SK-N-SH treated with all-trans-retinoic acid at 6 μM for 48 hours (cell line): ENCODE measurements at regions not wholly inside any gene's neighbourhood (a gene's known extent, or its start where the extent isn't known, plus 50 kb on each side); places are given as distances from the start of the nearest gene placed in this dataset.

Experiments
- ATAC-seq: fragments of 200-7000 bp; cut with Tn5 transposase; 3 replicates; pipeline ENCODE4 v1.9.1; 2020; ENCODE audit warnings: mild to moderate bottlenecking, moderate library complexity
- ARNTL ChIP-seq: fragments of 450-650 bp; formaldehyde crosslinking; IDR thresholded peaks from 2 replicates; pipeline ENCODE4 v1.5.0; 2020; ENCODE audit warnings: low read depth, mild to moderate bottlenecking, moderate library complexity, borderline replicate concordance
- BACH2 ChIP-seq: fragments of 250-450 bp; sonication (Bioruptor Pico); IDR thresholded peaks from 2 replicates; pipeline ENCODE4 v1.9.0; 2021; ENCODE audit warnings: mild to moderate bottlenecking, borderline replicate concordance
- CSDC2 ChIP-seq: fragments of 250-450 bp; sonication (Bioruptor Pico); IDR thresholded peaks from 2 replicates; pipeline ENCODE4 v1.5.0; 2020; ENCODE audit warnings: mild to moderate bottlenecking, moderate library complexity
- GLIS3 ChIP-seq: fragments of 250-450 bp; sonication (Bioruptor Pico); IDR thresholded peaks from 2 replicates; pipeline ENCODE4 v1.5.0; 2020; ENCODE audit warnings: mild to moderate bottlenecking, moderate library complexity
- OSR1 ChIP-seq: fragments of 250-450 bp; sonication (Bioruptor Pico); IDR thresholded peaks from 2 replicates; pipeline ENCODE4 v1.8.0; 2022; ENCODE audit warnings: moderate library complexity, mild to moderate bottlenecking, inconsistent platforms
- POU6F1 ChIP-seq: fragments of 250-450 bp; sonication (Bioruptor Pico); IDR thresholded peaks from 2 replicates; pipeline ENCODE4 v1.8.0; 2021; ENCODE audit warnings: low read depth, mild to moderate bottlenecking, moderate library complexity, borderline replicate concordance
- PPARA ChIP-seq: fragments of 250-450 bp; sonication (Bioruptor Pico); IDR thresholded peaks from 2 replicates; pipeline ENCODE4 v1.5.0; 2020; ENCODE audit warnings: mild to moderate bottlenecking, borderline replicate concordance
- SNAI2 ChIP-seq: fragments of 250-450 bp; sonication (Bioruptor Pico); IDR thresholded peaks from 2 replicates; pipeline ENCODE4 v1.5.0; 2020; ENCODE audit warnings: mild to moderate bottlenecking, moderate library complexity
- ZC3H10 ChIP-seq: fragments of 250-450 bp; sonication (Bioruptor Pico); IDR thresholded peaks from 2 replicates; pipeline ENCODE4 v1.5.1; 2021; ENCODE audit warnings: mild to moderate bottlenecking, moderate library complexity
- ZFP3 ChIP-seq: fragments of 250-450 bp; sonication (Bioruptor Pico); IDR thresholded peaks from 2 replicates; pipeline ENCODE4 v1.5.0; 2020; ENCODE audit warnings: mild to moderate bottlenecking, moderate library complexity
- ZNF8 ChIP-seq: fragments of 450-650 bp; formaldehyde crosslinking; IDR thresholded peaks from 2 replicates; pipeline ENCODE4 v1.5.0; 2020; ENCODE audit warnings: mild to moderate bottlenecking, moderate library complexity
- TF ChIP-seq, protein P1 (sequence below): fragments of 250-450 bp; sonication (Bioruptor Pico); IDR thresholded peaks from 2 replicates; pipeline ENCODE4 v1.5.0; 2020; ENCODE audit warnings: mild to moderate bottlenecking, moderate library complexity
- TF ChIP-seq, protein P2 (sequence below): fragments of 250-450 bp; sonication (Bioruptor Pico); IDR thresholded peaks from 2 replicates; pipeline ENCODE4 v1.8.0; 2020; ENCODE audit warnings: mild to moderate bottlenecking, moderate library complexity, borderline replicate concordance
- TF ChIP-seq, protein P3 (sequence below): fragments of 250-450 bp; sonication (Bioruptor Pico); IDR thresholded peaks from 2 replicates; pipeline ENCODE4 v1.5.1; 2021; ENCODE audit warnings: mild to moderate bottlenecking, moderate library complexity

DNA sequence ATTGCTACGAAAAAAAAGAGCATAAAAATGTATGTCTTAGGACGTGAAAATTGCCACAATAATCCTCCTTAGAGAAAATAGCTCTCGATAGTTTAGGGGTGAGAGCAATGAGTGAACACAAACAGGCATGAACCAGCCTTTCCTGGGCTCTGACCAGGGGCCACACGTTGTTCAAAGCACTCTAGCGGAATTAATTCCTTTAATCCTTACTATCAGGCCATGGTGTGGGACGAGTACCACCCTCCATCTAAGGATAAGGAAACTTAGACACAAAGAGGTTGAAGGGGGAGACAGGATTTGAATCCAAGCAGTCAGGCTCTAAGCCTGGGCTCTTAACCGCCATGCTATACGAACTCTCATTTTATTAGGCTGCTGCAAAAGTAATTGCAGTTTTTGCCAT is 81.9 kb upstream of the CACNA2D3 start:
- TF ChIP-seq OSR1 (CRISPR knock-in tag) (no peak), BACH2 (no peak), GLIS3 (CRISPR knock-in tag) (no peak), ZNF8 (no peak), ZFP3 (CRISPR knock-in tag) (no peak), POU6F1 (CRISPR knock-in tag) (no peak)
- TF ChIP-seq, protein P1, sequence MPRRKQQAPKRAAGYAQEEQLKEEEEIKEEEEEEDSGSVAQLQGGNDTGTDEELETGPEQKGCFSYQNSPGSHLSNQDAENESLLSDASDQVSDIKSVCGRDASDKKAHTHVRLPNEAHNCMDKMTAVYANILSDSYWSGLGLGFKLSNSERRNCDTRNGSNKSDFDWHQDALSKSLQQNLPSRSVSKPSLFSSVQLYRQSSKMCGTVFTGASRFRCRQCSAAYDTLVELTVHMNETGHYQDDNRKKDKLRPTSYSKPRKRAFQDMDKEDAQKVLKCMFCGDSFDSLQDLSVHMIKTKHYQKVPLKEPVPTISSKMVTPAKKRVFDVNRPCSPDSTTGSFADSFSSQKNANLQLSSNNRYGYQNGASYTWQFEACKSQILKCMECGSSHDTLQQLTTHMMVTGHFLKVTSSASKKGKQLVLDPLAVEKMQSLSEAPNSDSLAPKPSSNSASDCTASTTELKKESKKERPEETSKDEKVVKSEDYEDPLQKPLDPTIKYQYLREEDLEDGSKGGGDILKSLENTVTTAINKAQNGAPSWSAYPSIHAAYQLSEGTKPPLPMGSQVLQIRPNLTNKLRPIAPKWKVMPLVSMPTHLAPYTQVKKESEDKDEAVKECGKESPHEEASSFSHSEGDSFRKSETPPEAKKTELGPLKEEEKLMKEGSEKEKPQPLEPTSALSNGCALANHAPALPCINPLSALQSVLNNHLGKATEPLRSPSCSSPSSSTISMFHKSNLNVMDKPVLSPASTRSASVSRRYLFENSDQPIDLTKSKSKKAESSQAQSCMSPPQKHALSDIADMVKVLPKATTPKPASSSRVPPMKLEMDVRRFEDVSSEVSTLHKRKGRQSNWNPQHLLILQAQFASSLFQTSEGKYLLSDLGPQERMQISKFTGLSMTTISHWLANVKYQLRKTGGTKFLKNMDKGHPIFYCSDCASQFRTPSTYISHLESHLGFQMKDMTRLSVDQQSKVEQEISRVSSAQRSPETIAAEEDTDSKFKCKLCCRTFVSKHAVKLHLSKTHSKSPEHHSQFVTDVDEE (CRISPR knock-in tag), result no peak
- TF ChIP-seq, protein P2, sequence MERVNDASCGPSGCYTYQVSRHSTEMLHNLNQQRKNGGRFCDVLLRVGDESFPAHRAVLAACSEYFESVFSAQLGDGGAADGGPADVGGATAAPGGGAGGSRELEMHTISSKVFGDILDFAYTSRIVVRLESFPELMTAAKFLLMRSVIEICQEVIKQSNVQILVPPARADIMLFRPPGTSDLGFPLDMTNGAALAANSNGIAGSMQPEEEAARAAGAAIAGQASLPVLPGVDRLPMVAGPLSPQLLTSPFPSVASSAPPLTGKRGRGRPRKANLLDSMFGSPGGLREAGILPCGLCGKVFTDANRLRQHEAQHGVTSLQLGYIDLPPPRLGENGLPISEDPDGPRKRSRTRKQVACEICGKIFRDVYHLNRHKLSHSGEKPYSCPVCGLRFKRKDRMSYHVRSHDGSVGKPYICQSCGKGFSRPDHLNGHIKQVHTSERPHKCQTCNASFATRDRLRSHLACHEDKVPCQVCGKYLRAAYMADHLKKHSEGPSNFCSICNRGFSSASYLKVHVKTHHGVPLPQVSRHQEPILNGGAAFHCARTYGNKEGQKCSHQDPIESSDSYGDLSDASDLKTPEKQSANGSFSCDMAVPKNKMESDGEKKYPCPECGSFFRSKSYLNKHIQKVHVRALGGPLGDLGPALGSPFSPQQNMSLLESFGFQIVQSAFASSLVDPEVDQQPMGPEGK (CRISPR knock-in tag), result no peak
- TF ChIP-seq, protein P3, sequence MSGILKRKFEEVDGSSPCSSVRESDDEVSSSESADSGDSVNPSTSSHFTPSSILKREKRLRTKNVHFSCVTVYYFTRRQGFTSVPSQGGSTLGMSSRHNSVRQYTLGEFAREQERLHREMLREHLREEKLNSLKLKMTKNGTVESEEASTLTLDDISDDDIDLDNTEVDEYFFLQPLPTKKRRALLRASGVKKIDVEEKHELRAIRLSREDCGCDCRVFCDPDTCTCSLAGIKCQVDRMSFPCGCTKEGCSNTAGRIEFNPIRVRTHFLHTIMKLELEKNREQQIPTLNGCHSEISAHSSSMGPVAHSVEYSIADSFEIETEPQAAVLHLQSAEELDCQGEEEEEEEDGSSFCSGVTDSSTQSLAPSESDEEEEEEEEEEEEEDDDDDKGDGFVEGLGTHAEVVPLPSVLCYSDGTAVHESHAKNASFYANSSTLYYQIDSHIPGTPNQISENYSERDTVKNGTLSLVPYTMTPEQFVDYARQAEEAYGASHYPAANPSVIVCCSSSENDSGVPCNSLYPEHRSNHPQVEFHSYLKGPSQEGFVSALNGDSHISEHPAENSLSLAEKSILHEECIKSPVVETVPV (CRISPR knock-in tag), result no peak
- no peak for ATAC-seq

DNA sequence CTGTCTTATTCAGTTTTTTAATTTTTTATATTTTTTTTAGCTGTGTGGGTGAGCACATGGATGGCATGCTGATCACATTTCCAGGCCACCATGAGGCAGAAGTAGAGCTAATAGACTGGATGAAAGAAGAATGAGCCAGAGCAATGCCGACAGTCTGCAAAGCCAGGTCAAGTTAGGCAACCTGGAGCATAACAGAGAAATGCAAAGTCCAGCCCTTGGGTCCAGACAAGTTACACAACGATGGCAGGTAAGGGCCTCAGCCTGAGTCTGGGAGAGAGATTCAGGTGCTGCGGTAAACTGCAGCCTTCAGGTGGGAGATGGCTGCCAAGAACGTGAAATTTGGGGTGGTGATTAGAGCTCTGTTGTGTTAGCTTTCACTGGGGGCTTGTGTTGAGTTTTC is 84.0 kb upstream of the CACNA2D3 start:
- TF ChIP-seq, protein P2 (CRISPR knock-in tag), result no peak
- TF ChIP-seq OSR1 (CRISPR knock-in tag) (no peak), PPARA (no peak), ARNTL (CRISPR knock-in tag) (no peak), SNAI2 (CRISPR knock-in tag) (no peak)
- no peak for ATAC-seq

DNA sequence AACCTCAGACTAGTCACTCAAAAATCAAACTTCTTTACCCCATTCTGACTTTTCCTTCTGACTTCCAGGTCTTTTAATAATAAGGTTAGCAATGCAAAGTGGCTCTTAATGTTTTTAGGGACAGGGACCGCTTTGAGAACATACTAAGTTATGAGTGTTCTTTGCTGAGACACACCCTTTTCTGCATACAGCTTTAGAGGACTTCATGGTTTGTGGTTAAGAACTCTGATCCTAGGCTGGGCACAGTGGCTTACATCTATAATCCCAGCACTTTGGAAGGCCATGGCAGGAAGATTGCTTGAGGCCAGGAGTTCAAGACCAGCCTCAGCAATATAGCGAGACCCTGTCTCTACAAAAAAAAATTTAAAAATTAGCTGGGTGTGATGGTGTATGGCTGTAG is 85.8 kb upstream of the CACNA2D3 start:
- TF ChIP-seq PPARA (no peak), ZFP3 (CRISPR knock-in tag) (no peak), POU6F1 (CRISPR knock-in tag) (no peak), ARNTL (CRISPR knock-in tag) (no peak)
- ATAC-seq, result no peak

DNA sequence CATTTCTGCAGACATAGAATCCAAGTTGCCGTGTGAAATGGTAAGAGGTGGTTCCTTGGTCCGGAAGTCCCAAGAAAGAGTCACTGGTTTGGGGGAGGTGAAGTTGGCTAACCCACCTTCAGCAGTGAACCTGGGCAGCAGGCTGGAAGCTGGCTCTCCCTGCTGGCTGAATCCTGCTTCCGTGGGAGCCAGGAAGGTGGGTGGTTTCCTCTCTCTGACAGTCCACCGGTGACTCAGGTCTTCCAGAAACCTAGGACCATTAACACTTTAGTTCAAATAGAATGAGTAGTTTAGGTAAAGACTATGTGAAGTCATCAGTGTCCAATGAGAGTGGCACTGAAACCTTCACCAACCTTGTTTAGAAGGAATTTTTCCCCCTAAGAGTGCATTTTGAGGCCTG is 87.4 kb upstream of the CACNA2D3 start:
- no peak for TF ChIP-seq ZC3H10 (CRISPR knock-in tag)
- TF ChIP-seq SNAI2 (CRISPR knock-in tag), result no peak
- no peak for TF ChIP-seq ZFP3 (CRISPR knock-in tag)
- TF ChIP-seq, protein P2 (CRISPR knock-in tag), result no peak
- no peak for TF ChIP-seq CSDC2
- ATAC-seq, result no peak
